Gastrocnemius medialis (tissue), 4 donors: ENCODE measurements at regions not wholly inside any gene's neighbourhood (a gene's known extent, or its start where the extent isn't known, plus 50 kb on each side); places are given as distances from the start of the nearest gene placed in this dataset.

Experiments used
- ATAC-seq, 2 donors: fragments of 150-250 bp; one replicate each; pipeline ENCODE4 v1.9.1; 2016
- DNase-seq, 2 donors: peaks; one replicate each; pipeline ENCODE4 v3.0.0-alpha.2; 2019
- H3K27ac ChIP-seq, 4 donors: fragments of 200-600 bp; sonication (generic); 1 replicate in 1 of 4; 2 replicates in 3 of 4; pipeline ENCODE4 v1.5.1; 2016 to 2018; ENCODE audit warnings: mild to moderate bottlenecking in 2 of 4, moderate library complexity in 1 of 4
- H3K27me3 ChIP-seq, 3 donors: fragments of 200-600 bp; sonication (generic) in 2 of 3; 1 replicate in 1 of 3; 2 replicates in 2 of 3; pipeline versions ENCODE4 v1.5.1 to v1.6.0; 2016 to 2019; ENCODE audit warnings: mild to moderate bottlenecking in 1 of 3, moderate library complexity in 1 of 3
- H3K36me3 ChIP-seq, 2 donors: fragments of 200-600 bp; sonication (generic) in 1 of 2; one replicate each; pipeline ENCODE4 v1.5.1; 2017 to 2018
- H3K4me1 ChIP-seq, 2 donors: fragments of 200-600 bp; sonication (generic) in 1 of 2; one replicate each; pipeline ENCODE4 v1.5.1; 2016 to 2017; ENCODE audit warnings: mild to moderate bottlenecking in 2 of 2
- H3K4me3 ChIP-seq, 4 donors: fragments of 200-600 bp; sonication (generic) in 3 of 4; 1 replicate in 1 of 4; 2 replicates in 3 of 4; pipeline ENCODE4 v1.5.1; 2016 to 2019; ENCODE audit warnings: mild to moderate bottlenecking in 2 of 4
- H3K9me3 ChIP-seq, 3 donors: fragments of 200-600 bp; sonication (generic) in 2 of 3; 1 replicate in 1 of 3; 2 replicates in 2 of 3; pipeline ENCODE4 v1.5.1; 2016 to 2019
- CTCF ChIP-seq, 5 experiments: fragments of 450-650 bp in 3 of 5; fragments of 200-600 bp in 2 of 5; sonication (generic) in 2 of 5; IDR thresholded peaks in 4 of 5; conservative IDR thresholded peaks in 1 of 5; 1 replicate in 4 of 5; 2 replicates in 1 of 5; pipeline ENCODE4 v1.5.1; 2016 to 2019; ENCODE audit warnings: antibody characterized with exemption in 5 of 5, mild to moderate bottlenecking in 3 of 5, moderate library complexity in 3 of 5
- POLR2A ChIP-seq, 2 donors: fragments of 450-650 bp; IDR thresholded peaks; one replicate each; pipeline ENCODE4 v1.6.1; 2017; ENCODE audit warnings: antibody characterized with exemption in 2 of 2, mild to moderate bottlenecking in 2 of 2, moderate library complexity in 2 of 2
- in situ Hi-C, 4 donors: fragments of 200-750 bp; cut with MboI; loops; one replicate each; pipeline versions ENCODE4 v1.15.0 to v1.8.0; 2017; ENCODE audit warnings: low sequenced_read_pairs in 4 of 4
- intact Hi-C: fragments of 100-400 bp; cut with DNase I; formaldehyde crosslinking; loops from one replicate; pipeline ENCODE4 v1.15.1; 2023; ENCODE audit warnings: low total_unique reads

DNA sequence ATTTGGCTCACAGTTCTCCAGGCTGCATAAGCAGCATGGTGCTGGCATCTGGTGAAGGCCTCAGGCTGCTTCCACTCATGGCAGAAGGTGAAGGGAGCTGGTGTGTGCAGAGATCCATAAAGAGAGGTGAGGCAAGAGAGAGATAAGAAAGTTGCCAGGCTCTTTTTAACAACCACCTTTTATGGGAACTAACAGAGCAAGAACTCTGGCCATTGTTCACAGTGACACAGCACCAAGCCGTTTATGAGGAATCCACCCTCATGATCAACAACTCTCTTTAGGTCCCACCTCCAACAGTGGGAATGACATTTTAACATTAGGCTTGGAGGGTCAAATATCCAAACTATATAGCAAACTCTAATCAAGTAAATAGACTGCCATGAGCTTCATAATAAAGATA lies 557.2 kb upstream of the SUCLG2 start:
- no peak overlapping the region for H3K4me3 ChIP-seq
- intact Hi-C loops: no loop called here
- H3K27ac ChIP-seq: no peak overlapping the region
- no peak for ATAC-seq
- in situ Hi-C loops: no loop called here
- DNase-seq: no peak
- TF ChIP-seq POLR2A (IDR thresholded peaks at IDR 0.05) (no peak), CTCF (IDR thresholded peaks at IDR 0.05 in 4 of 5, conservative IDR thresholded peaks at IDR 0.05 in 1 of 5) (no peak)
- no peaks in the 10 kb centered on the region for H3K27me3 ChIP-seq
- no peaks in the 10 kb centered on the region for H3K9me3 ChIP-seq
- no peaks in the 10 kb centered on the region for H3K36me3 ChIP-seq
- no peaks in the 10 kb centered on the region for H3K4me1 ChIP-seq

DNA sequence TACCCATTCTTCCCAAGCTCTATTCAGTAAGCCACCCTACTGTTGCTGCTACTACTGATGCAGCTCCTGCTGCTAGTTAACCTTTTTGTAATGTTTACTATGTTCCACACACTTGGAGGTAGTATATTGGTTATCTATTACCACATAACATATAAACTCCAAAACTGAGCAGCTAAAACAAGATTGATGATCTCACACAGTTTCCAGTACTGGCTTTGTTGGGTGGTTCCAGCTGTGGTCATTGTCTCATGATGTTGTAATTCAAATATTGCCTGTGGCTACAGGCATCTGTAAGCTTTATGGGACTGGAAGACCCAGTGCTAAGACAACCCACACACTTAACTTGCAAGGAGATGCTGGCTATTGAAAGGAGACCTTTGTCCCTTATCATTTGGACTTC lies 556.2 kb upstream of the SUCLG2 start:
- in situ Hi-C loops (no loop called here), intact Hi-C loops (no loop called here)
- TF ChIP-seq POLR2A (IDR thresholded peaks at IDR 0.05): no peak
- no peak for TF ChIP-seq CTCF (IDR thresholded peaks at IDR 0.05 in 4 of 5, conservative IDR thresholded peaks at IDR 0.05 in 1 of 5)
- Histone ChIP-seq H3K4me1 (no peaks in the 10 kb centered on the region), H3K27ac (no peak overlapping the region), H3K27me3 (no peaks in the 10 kb centered on the region), H3K4me3 (no peak overlapping the region), H3K9me3 (no peaks in the 10 kb centered on the region), H3K36me3 (no peaks in the 10 kb centered on the region)
- ATAC-seq (no peak), DNase-seq (no peak)

GRCh38 chr3:68207327-68207726 lies 552.9 kb upstream of the SUCLG2 start:
- TF ChIP-seq CTCF (IDR thresholded peaks at IDR 0.05 in 4 of 5, conservative IDR thresholded peaks at IDR 0.05 in 1 of 5): no peak
- TF ChIP-seq POLR2A (IDR thresholded peaks at IDR 0.05): no peak
- ATAC-seq (no peak), DNase-seq (no peak)
- in situ Hi-C loops: no loop called here
- H3K27me3 ChIP-seq: no peaks in the 10 kb centered on the region
- no peaks in the 10 kb centered on the region for H3K36me3 ChIP-seq
- H3K9me3 ChIP-seq: no peaks in the 10 kb centered on the region
- intact Hi-C loops: no loop called here
- H3K4me3 ChIP-seq: no peak overlapping the region
- no peaks in the 10 kb centered on the region for H3K4me1 ChIP-seq
- H3K27ac ChIP-seq: no peak overlapping the region

- TF ChIP-seq POLR2A (IDR thresholded peaks at IDR 0.05): no peak
- TF ChIP-seq CTCF (IDR thresholded peaks at IDR 0.05 in 4 of 5, conservative IDR thresholded peaks at IDR 0.05 in 1 of 5): no peak
- H3K4me3 ChIP-seq: no peak overlapping the region
- in situ Hi-C loops (no loop called here), intact Hi-C loops (no loop called here)
- no peak for ATAC-seq
- H3K4me1 ChIP-seq: no peaks in the 10 kb centered on the region
- no peak for DNase-seq
- H3K36me3 ChIP-seq: no peaks in the 10 kb centered on the region
- H3K9me3 ChIP-seq: no peaks in the 10 kb centered on the region
- H3K27ac ChIP-seq: no peak overlapping the region
- no peaks in the 10 kb centered on the region for H3K27me3 ChIP-seq
Measured at GRCh38 chr3:68206524-68207117, 552.2 kb upstream of the SUCLG2 start.

GRCh38 chr3:68186733-68187132 lies 532.3 kb upstream of the SUCLG2 start:
- Histone ChIP-seq H3K27ac (no peak overlapping the region), H3K4me3 (no peak overlapping the region), H3K36me3 (no peaks in the 10 kb centered on the region), H3K9me3 (no peaks in the 10 kb centered on the region), H3K27me3 (no peaks in the 10 kb centered on the region), H3K4me1 (no peaks in the 10 kb centered on the region)
- intact Hi-C loops: no loop called here
- TF ChIP-seq POLR2A (IDR thresholded peaks at IDR 0.05) (no peak), CTCF (IDR thresholded peaks at IDR 0.05 in 4 of 5, conservative IDR thresholded peaks at IDR 0.05 in 1 of 5) (no peak)
- in situ Hi-C loops: no loop called here
- no peak for DNase-seq
- ATAC-seq: no peak
